ENCODE measurements at regions not wholly inside any gene's neighbourhood (a gene's known extent, or its start where the extent isn't known, plus 50 kb on each side); places are given as distances from the start of the nearest gene placed in this dataset.

- in situ Hi-C loops (cut with HindIII; ENCODE audit: extremely low pct_ligation_motif_present, low pct_unique_long_range_greater_than_20kb), result no loop called here
- BruUV-seq (replicated peaks), result no TSS peak
- no peak for FAIRE-seq
- H3K36me3 ChIP-seq (replicated peaks in 1 of 2; ENCODE audit: control insufficient read depth in 1 of 2, insufficient read depth in 2 of 2, low read length in 2 of 2), result no peaks in the 10 kb centered on the region
- H3K9me3 ChIP-seq (ENCODE audit: low read length), result no peaks in the 10 kb centered on the region
- no peaks in the 10 kb centered on the region for H3K79me2 ChIP-seq (ENCODE audit: insufficient read depth, low read length)
- no peaks in the 10 kb centered on the region for H3K4me1 ChIP-seq (ENCODE audit: insufficient read depth, low read length)
- no peak for ATAC-seq
- no peaks in the 10 kb centered on the region for H4K20me1 ChIP-seq (ENCODE audit: insufficient read depth, low read length)
- no peak for DNase-seq (ENCODE audit: low spot score)
- H3K4me2 ChIP-seq (ENCODE audit: low read depth, low read length), result no peak overlapping the region
- H3K27me3 ChIP-seq (ENCODE audit: control insufficient read depth in 1 of 2, insufficient read depth in 2 of 2, low read length in 2 of 2), result no peaks in the 10 kb centered on the region
- intact Hi-C loops (cut with micrococcal nuclease; ENCODE audit: unreplicated experiment), result loop anchor here (10.0 kb wide), 1 partner anchor 436 kb away; no protein-coding TSS in a partner anchor
- no peak overlapping the region for H3K4me3 ChIP-seq (replicated peaks in 1 of 3; ENCODE audit: insufficient read depth in 1 of 3, low read depth in 2 of 3, low read length in 3 of 3)
- no peak overlapping the region for H2AFZ ChIP-seq (ENCODE audit: low read length)
- WGBS (ENCODE audit: low lambda C conversion rate), result 65% methylated on average over 3 of the region's 3 CpGs
- H3K9ac ChIP-seq (ENCODE audit: insufficient read depth, low read depth, low read length), result no peak overlapping the region
- H3K27ac ChIP-seq (ENCODE audit: extremely low read length, insufficient read depth, low read length), result no peak overlapping the region
- ChIA-PET CTCF (ENCODE audit: low intra/inter-chr PET ratio, low total read pairs) (no interaction called here), POLR2A (no interaction called here)
- TF ChIP-seq PATZ1 (CRISPR knock-in tag; IDR thresholded peaks at IDR 0.05), result no peak
- no peak for TF ChIP-seq DZIP1 (CRISPR knock-in tag; IDR thresholded peaks at IDR 0.05)
- TF ChIP-seq MATR3 (CRISPR knock-in tag; IDR thresholded peaks at IDR 0.05), result no peak
- no peak for TF ChIP-seq SKI (IDR thresholded peaks at IDR 0.05; ENCODE audit: partially characterized antibody)
- no peak for TF ChIP-seq GLI4 (CRISPR knock-in tag; IDR thresholded peaks at IDR 0.05; ENCODE audit: borderline replicate concordance)
- no peak for TF ChIP-seq ZNF256 (CRISPR knock-in tag; conservative IDR thresholded peaks at IDR 0.05)
- no peak for TF ChIP-seq ZFX (CRISPR knock-in tag; IDR thresholded peaks at IDR 0.05; ENCODE audit: low read depth)
- TF ChIP-seq MXD4 (CRISPR knock-in tag; IDR thresholded peaks at IDR 0.05), result no peak
- TF ChIP-seq ZBTB44 (CRISPR knock-in tag; IDR thresholded peaks at IDR 0.05), result no peak
- no peak for TF ChIP-seq RNF2 (conservative IDR thresholded peaks at IDR 0.05; ENCODE audit: low read depth)
- TF ChIP-seq ZNF280D (CRISPR knock-in tag; IDR thresholded peaks at IDR 0.05), result no peak
- no peak for TF ChIP-seq ZBTB4 (CRISPR knock-in tag; IDR thresholded peaks at IDR 0.05; ENCODE audit: borderline replicate concordance)
Measured at GRCh38 chr15:95918525-95918924, 412.0 kb upstream of the NR2F2 start.
